COLO668 (cell line): ENCODE measurements at regions not wholly inside any gene's neighbourhood (a gene's known extent, or its start where the extent isn't known, plus 50 kb on each side); places are given as distances from the start of the nearest gene placed in this dataset.
"Not testable (repeated sequence)": the region's sequence is repeated elsewhere in the genome, so short reads cannot be mapped to it uniquely, and the experiment has no call there.

Experiments
- DNase-seq: peaks from one replicate; lab custom pipeline; 2025; ENCODE audit not compliant: unreplicated experiment; lab: John Stamatoyannopoulos, UW

GRCh38 chr2:219726916-219727315, 99.5 kb downstream of the SLC4A3 start:
- no peak for DNase-seq

- DNase-seq = no peak
Measured at GRCh38 chr2:219727771-219728429, 100.5 kb downstream of the SLC4A3 start.

- no peak for DNase-seq
Measured at GRCh38 chr2:219728991-219729487, 101.6 kb downstream of the SLC4A3 start.

- no peak for DNase-seq
Measured at GRCh38 chr2:219731173-219731572, 103.7 kb downstream of the SLC4A3 start.

- no peak for DNase-seq
Measured at GRCh38 chr2:219733106-219733505, 105.7 kb downstream of the SLC4A3 start.

- no peak for DNase-seq
Measured at GRCh38 chr2:219733746-219734145, 106.3 kb downstream of the SLC4A3 start.

- DNase-seq = peak; percentile 10
Measured at GRCh38 chr2:219736209-219736608, 108.8 kb downstream of the SLC4A3 start.

- peak; percentile 10 for DNase-seq
Measured at GRCh38 chr2:219737270-219737691, 109.9 kb downstream of the SLC4A3 start.

- no peak for DNase-seq
Measured at GRCh38 chr2:219739066-219739465, 111.6 kb downstream of the SLC4A3 start.

GRCh38 chr2:219739866-219740440, 112.5 kb downstream of the SLC4A3 start:
- DNase-seq = no peak

GRCh38 chr2:219743548-219743947, 116.1 kb downstream of the SLC4A3 start:
- no peak for DNase-seq

- no peak for DNase-seq
Measured at GRCh38 chr2:219744066-219744465, 116.6 kb downstream of the SLC4A3 start.

GRCh38 chr2:219744600-219744999, 117.2 kb downstream of the SLC4A3 start:
- no peak for DNase-seq

GRCh38 chr2:219747637-219748036, 120.2 kb downstream of the SLC4A3 start:
- no peak for DNase-seq

- no peak for DNase-seq
Measured at GRCh38 chr2:219748671-219749570, 121.5 kb downstream of the SLC4A3 start.

- not testable (repeated sequence) for DNase-seq
Measured at GRCh38 chr2:219751121-219751520, 123.7 kb downstream of the SLC4A3 start.

GRCh38 chr2:219752726-219753125, 125.3 kb downstream of the SLC4A3 start:
- DNase-seq = no peak

- DNase-seq = no peak
Measured at GRCh38 chr2:219758907-219759680, 131.7 kb downstream of the SLC4A3 start.

- no peak for DNase-seq
Measured at GRCh38 chr2:219759801-219760200, 132.4 kb downstream of the SLC4A3 start.

- DNase-seq = no peak
Measured at GRCh38 chr2:219765231-219765911, 137.9 kb downstream of the SLC4A3 start.
